PC-9 (cell line): ENCODE measurements at regions not wholly inside any gene's neighbourhood (a gene's known extent, or its start where the extent isn't known, plus 50 kb on each side); places are given as distances from the start of the nearest gene placed in this dataset.

Experiments
- BruUV-seq: library from RNA; stranded (reverse); fragments of 400-500 nt; replicated peaks from 2 replicates; lab custom pipeline; 2021; lab: Mats Ljungman, UMichigan
- CTCF ChIA-PET: fragments of 300-600 bp; sonication (Branson Sonifier 250); formaldehyde crosslinking; loops from one replicate; lab custom pipeline; 2022; ENCODE audit warnings: antibody characterized with exemption; lab: Charles Lee
- POLR2A ChIA-PET: fragments of 300-600 bp; sonication (Branson Sonifier 250); formaldehyde crosslinking; loops from one replicate; lab custom pipeline; 2022; ENCODE audit warnings: antibody characterized with exemption; ENCODE audit not compliant: unreplicated experiment; lab: Charles Lee
- DNase-seq, 2 experiments: peaks; one replicate each; pipeline versions ENCODE4 v3.0.0 to v3.0.0-alpha.2; 2015 to 2022; ENCODE audit warnings: mixed read lengths in 1 of 2
- H2AFZ ChIP-seq: fragments of 200-600 bp; sonication (generic); 2 replicates; pipeline ENCODE4 v1.8.1; 2017; ENCODE audit warnings: antibody characterized with exemption
- H3F3A ChIP-seq: fragments of 200-600 bp; sonication (generic); 2 replicates; pipeline ENCODE4 v1.8.1; 2017; ENCODE audit warnings: antibody characterized with exemption, mild to moderate bottlenecking, low read depth; ENCODE audit not compliant: insufficient read depth
- H3K27ac ChIP-seq: fragments of 200-600 bp; sonication (generic); 2 replicates; pipeline ENCODE4 v1.6.1; 2016; ENCODE audit warnings: mixed run types
- H3K27me3 ChIP-seq: fragments of 200-600 bp; sonication (generic); 2 replicates; pipeline ENCODE4 v1.6.1; 2016; ENCODE audit warnings: low read depth, mixed run types; ENCODE audit not compliant: insufficient read depth
- H3K36me3 ChIP-seq: fragments of 200-600 bp; sonication (generic); 2 replicates; pipeline ENCODE4 v1.6.1; 2016; ENCODE audit warnings: low read depth, mixed run types
- H3K4me1 ChIP-seq: fragments of 200-600 bp; sonication (generic); replicated peaks from 2 replicates; pipeline ENCODE4 v1.6.1; 2016; ENCODE audit warnings: mixed run types; ENCODE audit not compliant: insufficient read depth
- H3K4me2 ChIP-seq: fragments of 200-600 bp; sonication (generic); 2 replicates; pipeline ENCODE4 v1.6.1; 2017; ENCODE audit warnings: mixed run types
- H3K4me3 ChIP-seq: fragments of 200-600 bp; sonication (generic); 2 replicates; pipeline ENCODE4 v1.6.1; 2016; ENCODE audit warnings: mixed run types
- H3K79me2 ChIP-seq: fragments of 200-600 bp; sonication (generic); 2 replicates; pipeline ENCODE4 v1.6.1; 2017; ENCODE audit warnings: low read depth, mixed run types
- H3K9me2 ChIP-seq: fragments of 200-600 bp; sonication (generic); 2 replicates; pipeline ENCODE4 v1.8.1; 2017; ENCODE audit warnings: mild to moderate bottlenecking; ENCODE audit not compliant: insufficient read depth
- H3K9me3 ChIP-seq: fragments of 200-600 bp; sonication (generic); 2 replicates; pipeline ENCODE4 v1.8.1; 2016; ENCODE audit warnings: low read depth; ENCODE audit not compliant: insufficient read depth
- H4K20me1 ChIP-seq: fragments of 200-600 bp; sonication (generic); 2 replicates; pipeline ENCODE4 v1.8.1; 2017; ENCODE audit not compliant: insufficient read depth
- EZH2 ChIP-seq: fragments of 200-600 bp; sonication (generic); IDR thresholded peaks from 2 replicates; pipeline ENCODE4 v1.8.0; 2017; ENCODE audit warnings: antibody characterized with exemption, low read depth
- intact Hi-C: fragments of 100-400 bp; cut with micrococcal nuclease; formaldehyde crosslinking; loops from one replicate; pipeline ENCODE4 v1.10.0; 2022; ENCODE audit not compliant: unreplicated experiment
- TF ChIP-seq, protein P1 (sequence below): fragments of 200-600 bp; sonication (generic); conservative IDR thresholded peaks from 2 replicates; pipeline ENCODE4 v1.6.1; 2017; ENCODE audit warnings: mixed run types, antibody characterized with exemption, mild to moderate bottlenecking, moderate library complexity

DNA sequence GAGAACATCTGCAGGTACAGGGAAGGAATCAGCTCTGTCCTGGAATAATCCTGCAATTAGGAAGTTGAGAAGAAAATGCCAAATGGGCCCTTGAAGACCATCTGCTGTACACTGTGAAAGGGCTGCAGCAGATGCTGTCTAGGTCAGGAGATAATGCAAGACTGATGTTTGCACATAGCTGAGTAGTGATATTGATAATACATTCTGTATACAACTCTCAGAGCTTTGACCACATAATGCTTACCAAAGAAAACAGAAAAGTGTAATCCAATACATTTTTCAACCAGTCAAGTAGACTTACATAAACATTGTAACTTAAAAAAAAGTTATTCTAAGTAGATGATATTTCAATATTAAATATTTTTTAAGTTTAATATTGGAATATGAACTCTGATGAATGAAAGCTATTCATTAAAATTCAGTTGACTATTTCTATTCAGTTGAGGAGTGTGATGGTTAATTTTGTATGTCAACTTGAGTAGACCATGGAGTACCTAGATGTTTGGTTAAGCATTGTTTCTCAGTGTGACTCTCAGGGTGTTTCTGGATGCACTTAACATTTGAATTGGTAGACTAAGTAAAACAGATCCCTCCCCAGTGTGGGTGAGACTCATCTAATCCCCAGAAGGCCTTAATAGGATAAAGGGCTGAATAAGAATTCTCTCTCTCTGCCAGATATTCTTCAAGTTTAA, 380.1 kb upstream of the PRR16 start:
- ChIA-PET CTCF (no interaction called here), POLR2A (no interaction called here)
- intact Hi-C loops = no loop called here
- H3K27me3 ChIP-seq = no peaks in the 10 kb centered on the region
- H3K4me3 ChIP-seq = no peak overlapping the region
- H3K9me2 ChIP-seq = no peaks in the 10 kb centered on the region
- H3K4me2 ChIP-seq = no peak overlapping the region
- H3K9me3 ChIP-seq = no peaks in the 10 kb centered on the region
- H2AFZ ChIP-seq = no peak overlapping the region
- no peaks in the 10 kb centered on the region for H3F3A ChIP-seq
- H3K79me2 ChIP-seq = no peaks in the 10 kb centered on the region
- H3K27ac ChIP-seq = no peak overlapping the region
- no TSS peak for BruUV-seq
- no peaks in the 10 kb centered on the region for H3K36me3 ChIP-seq
- no peaks in the 10 kb centered on the region for H4K20me1 ChIP-seq
- no peak for DNase-seq
- H3K4me1 ChIP-seq = no peaks in the 10 kb centered on the region
- TF ChIP-seq EZH2 = no peak
- TF ChIP-seq, protein P1, sequence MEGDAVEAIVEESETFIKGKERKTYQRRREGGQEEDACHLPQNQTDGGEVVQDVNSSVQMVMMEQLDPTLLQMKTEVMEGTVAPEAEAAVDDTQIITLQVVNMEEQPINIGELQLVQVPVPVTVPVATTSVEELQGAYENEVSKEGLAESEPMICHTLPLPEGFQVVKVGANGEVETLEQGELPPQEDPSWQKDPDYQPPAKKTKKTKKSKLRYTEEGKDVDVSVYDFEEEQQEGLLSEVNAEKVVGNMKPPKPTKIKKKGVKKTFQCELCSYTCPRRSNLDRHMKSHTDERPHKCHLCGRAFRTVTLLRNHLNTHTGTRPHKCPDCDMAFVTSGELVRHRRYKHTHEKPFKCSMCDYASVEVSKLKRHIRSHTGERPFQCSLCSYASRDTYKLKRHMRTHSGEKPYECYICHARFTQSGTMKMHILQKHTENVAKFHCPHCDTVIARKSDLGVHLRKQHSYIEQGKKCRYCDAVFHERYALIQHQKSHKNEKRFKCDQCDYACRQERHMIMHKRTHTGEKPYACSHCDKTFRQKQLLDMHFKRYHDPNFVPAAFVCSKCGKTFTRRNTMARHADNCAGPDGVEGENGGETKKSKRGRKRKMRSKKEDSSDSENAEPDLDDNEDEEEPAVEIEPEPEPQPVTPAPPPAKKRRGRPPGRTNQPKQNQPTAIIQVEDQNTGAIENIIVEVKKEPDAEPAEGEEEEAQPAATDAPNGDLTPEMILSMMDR = no peak

DNA sequence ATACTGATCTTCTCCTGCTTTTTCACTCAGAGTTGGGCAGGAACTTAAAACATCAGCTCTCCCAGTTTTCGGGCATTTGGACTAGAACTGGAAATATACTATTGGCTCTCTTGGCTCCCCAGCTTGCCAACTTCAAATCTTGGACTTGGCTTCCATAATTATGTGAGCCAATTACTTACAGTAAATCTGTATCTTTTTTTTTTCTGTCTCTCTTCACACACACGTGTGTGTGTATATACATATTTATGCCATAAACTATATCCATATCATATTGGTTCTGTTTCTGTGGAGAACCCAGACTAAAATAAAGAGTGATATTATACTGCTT, 379.6 kb upstream of the PRR16 start:
- TF ChIP-seq, protein P1 = no peak
- no peak for TF ChIP-seq EZH2
- H3F3A ChIP-seq = no peaks in the 10 kb centered on the region
- no peaks in the 10 kb centered on the region for H3K4me1 ChIP-seq
- ChIA-PET CTCF (no interaction called here), POLR2A (no interaction called here)
- H3K9me2 ChIP-seq = no peaks in the 10 kb centered on the region
- H4K20me1 ChIP-seq = no peaks in the 10 kb centered on the region
- no TSS peak for BruUV-seq
- DNase-seq = no peak
- H3K27ac ChIP-seq = no peak overlapping the region
- no peak overlapping the region for H3K4me2 ChIP-seq
- no peaks in the 10 kb centered on the region for H3K36me3 ChIP-seq
- H3K79me2 ChIP-seq = no peaks in the 10 kb centered on the region
- H2AFZ ChIP-seq = no peak overlapping the region
- H3K9me3 ChIP-seq = no peaks in the 10 kb centered on the region
- no peaks in the 10 kb centered on the region for H3K27me3 ChIP-seq
- no peak overlapping the region for H3K4me3 ChIP-seq
- intact Hi-C loops = no loop called here

DNA sequence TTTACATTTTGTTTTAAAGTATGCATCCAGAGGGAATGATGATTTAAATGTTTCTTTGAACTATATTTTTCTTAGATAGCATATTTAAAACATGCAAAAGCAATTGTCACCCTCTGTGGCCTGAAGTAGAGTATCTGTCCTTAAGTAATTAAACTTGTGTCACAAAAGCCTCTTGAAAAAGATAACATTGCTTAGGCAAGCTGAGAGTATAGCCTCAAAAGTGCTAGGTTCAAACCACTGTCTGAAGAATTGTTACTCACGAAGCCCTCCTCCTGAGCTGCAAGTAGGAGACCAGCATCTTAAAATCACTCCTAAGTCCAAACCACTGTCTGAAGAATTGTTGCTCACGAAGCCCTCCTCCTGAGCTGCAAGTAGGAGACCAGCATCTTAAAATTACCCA, 378.0 kb upstream of the PRR16 start:
- no peaks in the 10 kb centered on the region for H3K9me3 ChIP-seq
- H3K36me3 ChIP-seq = no peaks in the 10 kb centered on the region
- no peak overlapping the region for H3K4me2 ChIP-seq
- TF ChIP-seq EZH2 = no peak
- TF ChIP-seq, protein P1 = no peak
- intact Hi-C loops = no loop called here
- no peaks in the 10 kb centered on the region for H3K9me2 ChIP-seq
- no TSS peak for BruUV-seq
- no peaks in the 10 kb centered on the region for H3F3A ChIP-seq
- ChIA-PET CTCF (no interaction called here), POLR2A (no interaction called here)
- H4K20me1 ChIP-seq = no peaks in the 10 kb centered on the region
- no peaks in the 10 kb centered on the region for H3K27me3 ChIP-seq
- H3K79me2 ChIP-seq = no peaks in the 10 kb centered on the region
- no peak overlapping the region for H2AFZ ChIP-seq
- no peak overlapping the region for H3K4me3 ChIP-seq
- no peaks in the 10 kb centered on the region for H3K4me1 ChIP-seq
- no peak overlapping the region for H3K27ac ChIP-seq
- DNase-seq = no peak
